Astrocyte of the cerebellum (primary cell): ENCODE measurements at regions not wholly inside any gene's neighbourhood (a gene's known extent, or its start where the extent isn't known, plus 50 kb on each side); places are given as distances from the start of the nearest gene placed in this dataset.

ENCODE experiments used
- DNase-seq: peaks from one replicate; pipeline ENCODE4 v3.0.0-alpha.2; 2011; ENCODE audit warnings: low read depth
- H3K4me3 ChIP-seq: 2 replicates; pipeline ENCODE4 v1.5.1; 2011; ENCODE audit warnings: mild to moderate bottlenecking, low read depth, low read length, moderate library complexity
- in situ Hi-C: cut with HindIII; loops from 2 replicates; pipeline ENCODE4 v1.10.0; 2017; ENCODE audit warnings: low sequenced_read_pairs
- TF ChIP-seq, protein P1 (sequence below): IDR thresholded peaks from 2 replicates; pipeline ENCODE4 v1.5.1; 2012; ENCODE audit warnings: low read length, low read depth, moderate library complexity, mild to moderate bottlenecking; ENCODE audit errors: missing control alignments

DNA sequence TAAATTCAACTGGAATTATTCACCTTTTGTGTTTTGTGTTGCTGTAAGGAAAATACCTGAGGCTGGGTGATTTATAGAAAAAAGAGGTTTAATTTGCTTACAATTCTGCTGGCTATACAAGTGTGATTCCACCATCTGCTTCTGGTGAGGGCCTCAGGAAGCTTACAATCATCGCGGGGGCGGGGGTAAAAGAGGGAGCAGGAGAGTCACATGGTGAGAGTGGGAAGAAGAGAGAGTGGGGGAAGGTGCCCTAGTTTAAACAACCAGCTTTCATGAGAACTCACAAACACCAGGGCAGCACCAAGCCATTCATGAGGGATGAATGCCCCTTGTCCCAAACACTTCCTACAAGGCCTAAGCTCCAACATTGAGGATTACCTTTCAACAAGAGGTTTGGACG lies 760.7 kb upstream of the PCDH9 start:
- DNase-seq = no peak
- H3K4me3 ChIP-seq = no peak overlapping the region
- in situ Hi-C loops = no loop called here
- TF ChIP-seq, protein P1, sequence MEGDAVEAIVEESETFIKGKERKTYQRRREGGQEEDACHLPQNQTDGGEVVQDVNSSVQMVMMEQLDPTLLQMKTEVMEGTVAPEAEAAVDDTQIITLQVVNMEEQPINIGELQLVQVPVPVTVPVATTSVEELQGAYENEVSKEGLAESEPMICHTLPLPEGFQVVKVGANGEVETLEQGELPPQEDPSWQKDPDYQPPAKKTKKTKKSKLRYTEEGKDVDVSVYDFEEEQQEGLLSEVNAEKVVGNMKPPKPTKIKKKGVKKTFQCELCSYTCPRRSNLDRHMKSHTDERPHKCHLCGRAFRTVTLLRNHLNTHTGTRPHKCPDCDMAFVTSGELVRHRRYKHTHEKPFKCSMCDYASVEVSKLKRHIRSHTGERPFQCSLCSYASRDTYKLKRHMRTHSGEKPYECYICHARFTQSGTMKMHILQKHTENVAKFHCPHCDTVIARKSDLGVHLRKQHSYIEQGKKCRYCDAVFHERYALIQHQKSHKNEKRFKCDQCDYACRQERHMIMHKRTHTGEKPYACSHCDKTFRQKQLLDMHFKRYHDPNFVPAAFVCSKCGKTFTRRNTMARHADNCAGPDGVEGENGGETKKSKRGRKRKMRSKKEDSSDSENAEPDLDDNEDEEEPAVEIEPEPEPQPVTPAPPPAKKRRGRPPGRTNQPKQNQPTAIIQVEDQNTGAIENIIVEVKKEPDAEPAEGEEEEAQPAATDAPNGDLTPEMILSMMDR = no peak

DNA sequence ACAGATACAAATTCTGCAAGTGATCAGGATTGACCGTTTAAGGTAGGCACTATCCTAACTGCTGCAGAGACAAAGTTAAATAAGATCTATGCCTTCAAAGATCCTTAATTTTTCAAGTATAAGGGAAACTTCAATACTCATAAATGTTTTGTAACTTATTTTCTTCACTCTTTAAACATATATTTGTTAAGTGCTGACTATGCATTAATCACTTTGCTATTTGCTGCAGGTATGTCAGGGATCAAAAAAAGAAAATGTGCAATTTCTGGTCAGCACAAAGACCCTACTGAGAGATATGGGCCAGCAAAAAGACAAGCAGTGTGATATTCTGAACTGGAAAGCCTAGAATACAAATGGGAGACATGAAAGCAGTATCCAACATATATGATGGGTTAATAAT lies 756.1 kb upstream of the PCDH9 start:
- H3K4me3 ChIP-seq = no peak overlapping the region
- no peak for DNase-seq
- TF ChIP-seq, protein P1 = no peak
- in situ Hi-C loops = no loop called here

DNA sequence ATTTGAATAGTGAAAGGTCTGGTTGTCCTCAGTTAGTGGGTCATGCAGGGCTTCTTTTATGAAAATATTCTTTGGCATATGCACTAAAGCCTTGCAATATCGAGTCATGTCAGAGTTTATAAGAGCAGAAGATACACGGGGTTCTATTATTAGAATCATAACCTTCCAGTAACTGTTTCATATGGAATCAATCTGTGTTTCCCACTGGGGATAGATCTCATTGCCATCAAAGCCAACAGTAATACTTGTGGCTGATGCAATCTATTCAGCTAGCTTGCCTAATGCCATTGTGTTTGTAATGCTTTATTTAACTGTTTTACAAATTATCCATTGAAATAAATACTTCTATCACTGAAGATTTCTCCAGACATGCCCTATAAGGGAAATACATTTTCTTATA lies 746.9 kb upstream of the PCDH9 start:
- no peak overlapping the region for H3K4me3 ChIP-seq
- in situ Hi-C loops = no loop called here
- DNase-seq = no peak
- TF ChIP-seq, protein P1 = no peak

DNA sequence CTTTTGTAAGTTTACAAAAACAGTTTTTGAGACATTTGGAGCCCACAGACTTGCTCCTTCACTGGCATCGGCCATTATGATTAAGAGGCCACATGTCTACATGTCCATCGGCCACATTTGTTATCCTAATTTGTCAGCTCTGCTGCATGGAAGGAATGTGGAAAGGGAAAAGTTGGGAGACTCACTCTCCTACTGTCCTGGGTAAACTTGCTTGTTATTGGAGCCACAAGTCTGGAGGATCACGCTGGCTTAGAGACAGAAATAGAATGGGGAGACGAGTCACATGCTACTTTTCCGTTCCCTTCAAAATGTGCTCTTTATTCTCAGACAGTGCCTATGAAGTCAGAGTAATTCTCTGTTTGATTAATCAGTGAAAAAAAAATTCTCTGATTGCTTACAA lies 741.2 kb upstream of the PCDH9 start:
- in situ Hi-C loops = no loop called here
- no peak for DNase-seq
- TF ChIP-seq, protein P1 = no peak
- no peak overlapping the region for H3K4me3 ChIP-seq

DNA sequence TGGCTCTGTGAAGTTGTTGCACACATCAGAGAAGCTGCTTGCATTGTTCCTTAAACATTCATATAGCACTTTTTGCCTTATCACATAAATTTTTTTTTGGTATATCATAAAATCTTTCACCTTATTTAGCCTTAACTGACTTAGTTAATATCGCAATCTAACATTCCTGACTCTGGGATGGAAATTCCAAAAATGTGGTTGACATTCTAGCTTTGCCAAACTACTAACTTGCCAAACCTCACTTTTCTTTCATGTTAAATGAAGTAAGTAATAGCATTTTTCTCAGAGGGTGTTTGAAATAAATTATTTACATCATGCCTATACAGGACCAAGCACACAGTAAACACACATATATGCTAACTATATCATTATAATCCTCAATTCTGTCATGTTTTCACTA lies 736.9 kb upstream of the PCDH9 start:
- no peak overlapping the region for H3K4me3 ChIP-seq
- DNase-seq = peak; percentile 2
- TF ChIP-seq, protein P1 = no peak
- in situ Hi-C loops = no loop called here

DNA sequence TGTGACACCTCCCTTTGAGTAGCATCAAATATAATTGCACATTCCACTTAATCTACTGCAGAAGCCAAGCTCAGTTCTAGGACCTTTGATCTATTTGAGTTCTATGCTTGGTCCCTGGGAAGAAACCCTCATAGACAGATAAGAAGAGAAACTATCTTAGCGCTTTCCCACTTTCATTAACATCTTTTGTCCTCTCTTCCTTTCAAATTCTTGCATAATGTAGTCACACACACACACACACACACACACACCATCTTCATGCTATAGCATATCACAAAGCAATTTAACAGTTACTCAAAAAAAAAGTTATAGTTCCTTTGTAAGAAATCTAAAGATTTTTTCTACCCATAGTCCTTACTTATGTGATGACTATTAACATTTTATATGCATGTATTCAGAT lies 735.9 kb upstream of the PCDH9 start:
- H3K4me3 ChIP-seq = no peak overlapping the region
- in situ Hi-C loops = no loop called here
- TF ChIP-seq, protein P1 = no peak
- no peak for DNase-seq

DNA sequence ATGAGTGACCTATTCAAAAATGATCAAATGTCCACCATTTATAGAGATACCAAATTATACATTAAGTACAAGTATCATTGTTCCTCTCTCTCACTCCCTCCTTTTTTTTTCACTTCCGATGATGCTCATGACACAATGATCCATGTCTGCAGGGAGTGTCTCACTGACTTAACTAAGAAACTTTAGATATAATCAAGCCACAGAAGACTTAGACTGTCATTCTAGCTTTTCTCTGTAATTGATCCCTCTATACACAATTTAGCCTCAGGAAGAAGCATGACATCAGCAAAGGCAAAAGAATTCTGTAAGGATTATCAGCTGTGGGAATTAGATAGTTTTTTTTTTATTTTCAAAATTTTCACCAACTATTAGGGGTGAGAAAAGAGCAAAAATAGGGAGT lies 734.9 kb upstream of the PCDH9 start:
- TF ChIP-seq, protein P1 = no peak
- H3K4me3 ChIP-seq = no peak overlapping the region
- no peak for DNase-seq
- in situ Hi-C loops = no loop called here
